Stimulated activated CD8-positive, alpha-beta memory T cell treated with anti-CD3 and anti-CD28 coated beads, Interleukin-4, amount 100 ng/mL, for 24 hours (primary cell): ENCODE measurements at regions not wholly inside any gene's neighbourhood (a gene's known extent, or its start where the extent isn't known, plus 50 kb on each side); places are given as distances from the start of the nearest gene placed in this dataset.

Source experiments
- DNase-seq: peaks from one replicate; pipeline ENCODE4 v3.0.0-alpha.2; 2020; ENCODE audit warnings: low read depth

DNA sequence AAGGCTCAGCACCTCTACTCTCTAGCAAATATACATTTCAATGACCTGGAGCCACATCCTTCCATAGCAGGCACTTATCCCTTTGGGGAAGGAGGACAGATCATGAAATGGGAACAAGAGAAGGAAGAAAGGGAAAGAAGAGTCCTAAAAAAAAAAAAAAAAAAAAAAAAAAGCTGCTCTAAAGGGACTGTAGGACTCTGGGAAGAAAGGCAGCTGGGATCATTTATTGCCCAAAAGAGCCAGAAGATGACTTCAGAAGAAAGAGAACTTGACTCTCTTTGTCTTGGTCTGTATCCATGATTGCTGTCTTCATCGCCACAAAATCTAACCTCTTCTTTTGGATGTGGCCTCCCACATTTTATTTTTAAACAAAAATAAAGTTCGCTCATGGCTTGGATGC is 203.6 kb upstream of the CELF2 start:
- no peak for DNase-seq

DNA sequence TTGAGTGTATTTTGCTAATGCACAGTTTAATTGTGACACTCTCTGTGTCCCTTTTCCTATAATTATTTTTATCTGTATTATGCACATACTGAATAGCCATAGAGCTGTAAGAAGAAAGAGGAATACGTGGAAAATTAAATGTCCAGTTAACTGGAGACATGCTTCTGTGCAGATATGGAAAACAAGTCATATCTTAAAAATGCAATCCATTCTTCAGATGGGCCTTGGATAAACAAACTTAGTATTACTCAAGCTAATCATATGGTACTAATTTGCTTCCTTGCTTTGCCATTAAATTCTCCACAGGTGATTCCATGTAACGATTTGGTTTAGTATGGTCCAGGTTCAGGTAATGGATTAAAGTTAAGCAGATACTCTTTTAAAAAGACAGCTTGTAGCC is 201.2 kb upstream of the CELF2 start:
- no peak for DNase-seq

DNA sequence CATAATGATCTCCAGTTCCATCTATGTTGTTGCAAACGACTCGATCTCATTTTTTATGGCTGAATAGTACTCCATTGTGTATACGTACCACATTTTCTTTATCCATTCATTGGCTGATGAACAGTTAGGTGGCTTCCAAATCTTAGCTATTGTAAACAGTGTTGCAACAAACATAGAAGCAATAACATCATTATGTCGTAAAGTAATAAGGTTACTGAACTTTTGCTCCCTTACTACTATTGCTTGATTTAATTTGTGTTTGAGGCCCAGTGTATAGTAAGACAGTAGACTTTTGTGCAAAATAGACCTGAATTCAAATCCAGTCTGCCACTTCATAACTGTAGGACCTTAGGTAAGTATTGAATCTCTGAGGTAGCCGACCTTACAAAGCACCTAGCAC is 200.1 kb upstream of the CELF2 start:
- no peak for DNase-seq

DNA sequence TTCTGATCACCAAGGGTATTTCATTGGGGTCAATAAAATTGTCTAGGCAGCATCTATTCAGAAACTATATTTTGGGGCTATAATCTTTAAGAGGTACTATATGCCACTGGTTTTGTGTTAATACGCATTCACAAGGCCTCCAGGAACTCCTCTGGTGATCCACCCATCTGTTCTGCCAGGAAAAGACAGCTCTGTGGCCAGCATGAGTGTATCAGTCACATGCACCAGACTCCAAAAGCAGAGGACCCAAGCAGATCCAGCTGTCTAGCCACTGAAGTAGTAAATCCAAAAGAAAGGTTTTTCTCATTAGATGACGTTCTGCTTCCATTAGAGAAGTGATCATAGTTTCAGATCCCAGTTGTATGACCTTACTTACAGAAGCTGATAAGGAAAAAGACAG is 199.6 kb upstream of the CELF2 start:
- DNase-seq: no peak

DNA sequence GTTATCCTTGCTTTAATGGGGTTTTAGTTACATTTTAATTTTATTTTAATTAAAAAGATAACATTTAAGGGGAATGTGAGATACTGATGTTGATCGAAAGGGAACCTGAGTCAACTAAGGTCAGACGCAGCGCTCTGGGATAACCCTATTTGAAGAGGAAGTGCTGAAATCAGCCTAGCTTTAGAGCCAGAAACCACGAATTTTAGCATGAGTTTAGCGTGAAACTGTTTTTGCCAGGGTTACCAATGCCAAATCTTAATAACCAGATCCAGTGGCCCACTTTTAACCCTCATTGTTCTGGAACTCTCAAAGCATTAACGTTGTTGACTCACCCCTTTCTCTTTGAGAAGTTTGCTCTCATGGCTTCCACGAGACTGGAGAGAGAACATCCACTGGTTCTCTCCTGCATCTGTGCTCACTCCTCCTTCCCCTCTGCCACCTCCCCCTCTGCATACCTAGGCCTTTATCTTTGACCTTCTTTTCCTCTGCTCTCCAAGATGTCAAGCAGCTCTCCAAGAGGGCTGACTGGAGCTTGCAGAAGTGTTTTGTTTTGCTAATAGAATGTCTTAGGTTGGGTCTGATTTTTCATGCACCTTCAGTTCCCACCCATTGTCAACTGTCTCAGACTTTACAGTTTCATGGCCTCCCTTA is 198.3 kb upstream of the CELF2 start:
- DNase-seq: no peak

DNA sequence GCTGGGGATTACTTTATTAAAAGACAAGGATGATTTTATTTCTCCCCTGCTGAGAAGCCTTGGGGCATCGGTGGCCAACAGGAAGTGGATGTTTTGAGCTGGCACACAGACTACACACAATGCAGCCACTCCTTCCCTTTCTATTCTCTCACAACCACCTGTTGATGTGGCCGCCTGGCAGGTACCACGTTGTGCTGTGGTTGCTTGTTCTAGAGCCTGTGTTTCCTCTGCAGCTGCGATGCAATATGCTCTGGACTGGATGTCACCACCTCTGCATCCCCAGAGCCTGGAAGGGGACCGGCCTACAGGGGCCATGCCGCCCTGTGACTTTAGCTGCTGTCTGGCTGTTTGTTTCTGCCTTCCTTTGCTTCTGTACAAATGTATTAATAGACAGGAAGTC is 195.7 kb upstream of the CELF2 start:
- no peak for DNase-seq

DNA sequence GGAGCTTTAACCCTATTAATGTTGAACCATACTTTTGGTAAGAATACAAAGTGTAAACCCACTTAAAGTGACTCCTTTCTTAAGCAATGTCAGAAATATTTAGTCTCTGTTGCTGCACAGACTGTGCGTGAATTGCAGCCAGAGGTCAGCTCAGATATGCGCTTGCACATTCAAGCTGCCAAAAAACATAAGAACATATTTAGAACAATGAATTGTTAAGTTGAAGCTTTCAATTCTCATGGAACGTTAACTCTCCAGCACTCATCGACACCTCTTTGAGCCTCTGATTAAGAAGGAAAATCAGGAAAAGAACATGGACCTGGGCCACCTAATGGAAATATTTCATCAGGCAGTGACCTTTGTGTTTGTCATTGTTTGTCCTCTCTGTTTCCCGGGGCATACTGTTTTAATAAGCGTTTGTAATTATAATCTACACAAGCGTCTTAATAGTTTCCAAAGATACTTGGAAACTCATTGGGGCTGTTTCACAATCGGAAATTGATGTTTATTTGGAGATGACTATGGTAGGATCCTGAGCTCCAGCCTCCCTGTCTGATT is 193.0 kb upstream of the CELF2 start:
- DNase-seq: no peak

DNA sequence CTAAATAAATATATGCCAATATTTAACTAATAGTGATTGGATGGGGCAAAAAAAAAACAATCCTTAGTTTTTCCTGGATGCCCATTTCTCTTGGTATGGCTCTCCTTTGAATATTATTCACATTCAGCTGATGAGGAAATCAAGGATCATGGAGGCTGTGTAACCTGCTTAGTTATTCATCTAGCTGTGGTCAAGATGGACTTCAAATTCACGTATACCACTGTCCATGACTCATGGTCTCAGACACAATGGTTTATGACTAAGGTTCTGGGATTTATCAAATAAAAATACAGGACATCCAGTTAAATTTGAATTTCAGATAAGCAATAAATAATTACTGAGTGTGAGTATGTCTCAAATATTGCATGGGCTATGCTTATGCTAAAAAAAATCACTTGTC is 191.5 kb upstream of the CELF2 start:
- no peak for DNase-seq

DNA sequence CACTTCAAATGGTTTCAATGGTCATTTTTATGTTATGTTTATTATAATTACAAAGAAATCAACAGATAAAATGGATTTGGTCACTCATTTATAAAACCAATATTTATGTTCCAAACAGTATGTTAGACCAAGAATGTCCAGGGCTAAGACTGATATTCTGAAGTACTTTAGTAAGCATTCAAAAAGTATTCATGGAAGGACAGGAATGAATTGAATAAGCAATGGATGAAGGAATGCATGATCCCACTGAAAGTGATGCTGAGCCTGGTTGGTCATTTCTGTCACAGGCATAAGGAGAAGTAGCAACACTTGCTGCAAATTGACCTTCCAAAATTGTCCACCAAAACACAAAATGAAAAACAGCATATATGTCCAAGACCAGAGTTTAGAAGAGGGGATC is 189.0 kb upstream of the CELF2 start:
- no peak for DNase-seq

DNA sequence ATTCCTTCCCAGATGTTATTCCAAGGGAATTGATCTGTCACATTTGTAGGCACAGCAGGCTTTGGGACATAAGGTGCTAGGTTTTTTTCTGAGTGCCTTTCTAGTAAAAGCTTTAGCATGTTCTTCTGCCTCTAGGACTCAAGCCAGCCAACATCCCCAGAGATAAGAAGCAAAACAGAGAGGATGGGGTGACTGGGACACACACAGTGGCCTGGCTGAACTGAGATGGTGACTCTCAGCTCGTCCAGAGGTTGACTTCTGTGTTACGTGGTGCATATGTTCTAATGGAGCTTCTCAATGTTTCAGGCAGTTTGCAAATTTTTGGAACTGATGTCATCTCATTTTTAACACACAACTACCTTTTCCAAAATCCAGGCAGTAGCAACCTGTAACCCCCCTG is 188.1 kb upstream of the CELF2 start:
- DNase-seq: no peak

DNA sequence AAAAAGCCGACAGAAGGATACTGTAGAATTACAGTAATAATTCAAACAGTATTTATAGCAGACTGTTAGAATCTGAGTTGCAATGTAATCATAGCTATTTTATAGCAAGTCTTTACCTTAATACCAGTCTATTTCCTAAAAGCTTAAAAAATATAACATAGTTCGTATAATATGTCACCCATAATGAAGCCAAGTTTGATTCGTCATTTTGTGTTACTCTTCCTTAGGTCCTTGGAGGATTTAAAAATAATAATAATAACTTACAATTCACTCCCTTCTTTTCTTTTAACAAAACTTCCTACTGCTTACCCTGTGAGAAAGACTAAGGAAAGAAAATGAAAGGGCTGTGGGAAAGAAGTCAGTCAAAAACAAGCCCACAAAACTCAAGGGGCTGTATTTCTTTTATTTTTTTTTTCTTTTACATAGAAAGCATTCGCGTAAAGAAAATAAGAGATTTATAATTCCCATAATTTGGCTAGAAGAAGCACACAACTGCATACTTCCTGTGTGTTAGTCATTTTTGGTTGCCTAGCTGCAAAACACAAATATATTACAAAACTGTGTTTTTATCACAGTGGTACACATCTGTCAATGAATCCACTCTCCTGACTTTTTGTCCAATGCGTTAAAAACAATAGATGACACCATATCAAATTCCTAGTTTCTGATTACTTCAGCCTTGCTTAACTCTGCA is 187.2 kb upstream of the CELF2 start:
- no peak for DNase-seq

DNA sequence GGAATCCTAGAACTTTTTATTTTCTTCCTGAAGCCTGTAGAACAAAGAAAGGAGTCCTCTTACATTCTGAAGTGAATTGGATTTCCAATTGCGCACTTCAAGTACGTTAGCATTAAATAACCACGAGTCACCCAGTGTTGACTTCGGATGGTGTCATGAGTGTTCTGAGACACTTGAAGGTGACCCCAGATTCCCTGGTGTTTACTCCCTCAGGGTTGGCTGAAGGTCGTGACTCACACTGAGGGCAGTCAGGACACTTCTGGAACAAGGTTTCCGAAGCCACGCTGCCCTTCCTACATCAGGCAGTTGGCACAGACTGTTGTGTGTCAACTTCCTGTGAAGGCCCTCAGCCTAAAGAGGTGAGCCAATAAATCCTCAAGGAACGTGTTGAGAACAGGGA is 186.6 kb upstream of the CELF2 start:
- no peak for DNase-seq

DNA sequence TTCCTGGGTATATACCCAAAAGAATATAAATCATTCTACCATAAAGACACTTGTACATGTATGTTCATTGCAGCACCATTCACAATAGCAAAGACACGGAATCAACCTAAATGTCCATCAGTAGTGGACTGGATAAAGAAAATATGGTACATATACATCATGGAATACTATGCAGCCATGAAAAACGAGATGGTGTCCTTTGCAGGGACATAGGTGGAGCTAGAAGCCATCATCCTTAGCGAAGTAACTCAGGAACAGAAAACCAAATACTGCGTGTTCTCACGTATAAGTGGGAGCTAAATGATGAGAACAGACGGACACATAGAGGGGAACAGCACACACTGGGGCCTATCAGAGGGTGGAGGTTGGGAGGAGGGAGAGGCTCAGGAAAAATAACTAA is 183.7 kb upstream of the CELF2 start:
- no peak for DNase-seq

DNA sequence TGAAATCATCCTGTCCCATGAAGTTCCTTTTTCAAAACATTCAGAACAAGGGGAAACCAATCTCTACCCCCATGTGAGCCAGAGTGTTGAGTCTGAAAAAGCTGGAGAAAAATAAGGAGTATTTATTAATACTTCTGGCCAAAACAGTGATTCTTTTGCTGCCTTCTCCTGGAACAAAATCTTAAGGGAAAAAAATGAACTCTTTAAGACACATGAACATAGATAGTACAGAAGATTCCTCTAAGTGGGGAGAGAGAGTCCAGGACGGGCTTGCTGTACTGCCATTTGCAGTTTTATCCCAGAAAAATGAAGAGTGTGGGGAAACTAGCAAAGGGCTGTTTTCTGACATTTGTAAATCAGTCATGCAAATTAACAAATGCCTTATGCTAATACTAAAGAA is 173.4 kb upstream of the CELF2 start:
- no peak for DNase-seq

DNA sequence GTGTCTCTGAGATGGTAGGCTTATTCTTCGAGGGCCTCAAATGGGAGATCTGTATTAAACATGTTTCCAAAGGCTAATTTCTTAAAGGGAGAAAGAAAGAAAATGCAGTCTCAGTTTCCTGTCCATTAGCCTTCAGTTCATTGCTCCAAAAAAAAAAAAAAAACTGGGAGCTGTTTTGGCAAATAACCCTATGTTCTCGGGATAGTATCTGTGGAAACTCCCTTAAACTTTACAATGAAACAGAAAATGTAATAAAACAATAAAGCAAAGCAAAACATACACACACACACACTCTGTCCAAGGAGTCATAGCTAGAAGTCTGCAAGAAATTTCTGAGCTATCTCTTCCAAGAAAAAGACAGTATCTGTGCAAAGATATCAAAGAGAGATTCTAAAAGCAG is 172.5 kb upstream of the CELF2 start:
- no peak for DNase-seq

DNA sequence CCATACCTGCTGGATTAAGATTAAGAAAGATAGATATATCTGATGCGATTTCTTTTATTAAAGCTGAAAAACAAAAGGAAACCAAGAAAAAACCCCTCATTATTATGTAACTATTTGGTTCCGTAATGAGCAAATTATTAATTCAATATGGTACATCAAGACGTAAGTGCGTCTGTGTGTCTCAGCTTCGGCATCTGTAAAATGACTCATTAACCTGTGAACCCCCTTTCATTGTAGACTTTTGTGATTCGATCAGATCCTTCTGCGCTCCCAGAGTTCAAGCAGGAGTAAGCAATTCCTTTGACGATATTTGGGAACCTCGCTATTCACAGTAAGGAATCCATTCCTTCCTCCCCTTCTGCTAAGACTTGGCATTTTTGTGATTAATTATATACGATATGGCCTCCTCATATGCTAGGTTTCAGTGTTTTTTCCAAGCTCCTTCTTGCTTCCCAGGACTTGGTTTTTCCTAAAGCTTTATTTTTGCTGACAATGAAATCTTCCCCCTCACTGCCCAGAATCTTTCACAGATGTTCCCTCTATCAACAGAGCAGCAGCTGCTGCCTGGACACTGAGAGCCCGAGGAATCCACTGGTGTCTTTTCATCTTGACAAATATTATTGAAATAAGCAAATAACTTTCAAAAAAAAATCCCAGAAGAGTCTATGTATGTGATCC is 171.7 kb upstream of the CELF2 start:
- no peak for DNase-seq

DNA sequence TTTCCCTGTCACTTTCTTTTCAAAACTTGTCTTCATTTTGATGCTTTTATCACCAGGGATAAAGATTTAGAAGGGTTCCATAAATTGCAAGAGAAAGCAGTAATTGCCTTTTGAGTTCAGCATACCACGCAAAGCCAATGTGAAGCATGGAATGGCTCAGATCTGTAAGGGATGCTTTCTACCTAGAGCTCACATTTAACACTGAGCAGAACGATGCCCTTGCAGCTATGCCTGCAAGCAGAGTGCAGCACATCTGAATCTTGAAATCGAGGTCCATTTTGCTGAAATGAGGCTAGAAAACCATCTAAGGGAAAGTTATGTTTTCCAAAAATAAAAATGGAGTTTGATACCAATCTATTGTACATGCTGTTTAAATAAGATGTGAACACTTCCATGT is 171.2 kb upstream of the CELF2 start:
- DNase-seq: no peak

DNA sequence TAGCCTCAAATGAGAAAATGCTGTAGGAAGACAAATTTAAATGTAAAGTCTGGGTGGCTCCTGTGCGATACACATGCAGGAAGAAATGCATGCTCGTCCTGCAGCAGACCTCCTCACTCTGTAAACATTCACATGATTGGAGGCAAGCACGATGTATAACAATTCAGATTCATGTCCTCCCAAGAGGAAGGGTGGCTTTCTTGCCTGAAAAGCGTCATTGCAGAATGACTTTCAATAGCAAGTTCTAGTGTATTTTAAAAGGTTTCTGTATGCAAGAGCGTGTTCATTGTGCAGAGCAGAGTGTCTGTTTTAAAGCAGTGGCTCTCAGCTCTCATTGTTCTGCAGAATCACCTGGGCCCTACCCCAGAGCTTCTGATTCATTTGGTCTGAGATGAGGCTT is 170.3 kb upstream of the CELF2 start:
- DNase-seq: no peak

DNA sequence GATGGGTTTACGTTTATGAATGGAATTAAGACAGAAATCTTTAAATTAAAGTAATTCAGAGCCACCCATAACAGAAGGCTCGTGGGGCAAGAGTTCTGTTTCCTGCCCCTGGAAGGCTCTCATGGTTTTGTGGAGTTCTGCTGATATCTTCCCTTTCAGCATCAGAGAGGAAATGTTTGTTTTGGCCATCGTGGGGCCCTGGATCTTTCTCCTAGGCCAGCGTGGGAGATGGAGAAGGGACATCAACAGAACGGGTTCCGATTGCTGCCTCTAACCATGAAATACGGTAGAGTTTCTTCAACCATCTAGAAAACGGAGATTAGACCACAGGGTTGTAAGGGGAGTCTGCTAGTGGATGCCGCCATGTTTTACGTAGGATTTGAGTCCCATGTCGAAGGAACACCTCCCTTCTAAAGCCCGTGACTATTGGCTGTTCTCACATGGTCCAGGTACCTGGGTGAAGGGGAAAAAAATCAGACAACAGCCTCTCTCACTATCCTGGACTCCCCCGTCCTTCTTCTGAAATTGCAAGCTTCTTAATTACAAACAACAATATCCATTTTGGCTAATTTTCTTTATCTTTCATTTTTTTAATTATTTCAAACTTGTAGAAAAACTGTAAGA is 169.1 kb upstream of the CELF2 start:
- no peak for DNase-seq

DNA sequence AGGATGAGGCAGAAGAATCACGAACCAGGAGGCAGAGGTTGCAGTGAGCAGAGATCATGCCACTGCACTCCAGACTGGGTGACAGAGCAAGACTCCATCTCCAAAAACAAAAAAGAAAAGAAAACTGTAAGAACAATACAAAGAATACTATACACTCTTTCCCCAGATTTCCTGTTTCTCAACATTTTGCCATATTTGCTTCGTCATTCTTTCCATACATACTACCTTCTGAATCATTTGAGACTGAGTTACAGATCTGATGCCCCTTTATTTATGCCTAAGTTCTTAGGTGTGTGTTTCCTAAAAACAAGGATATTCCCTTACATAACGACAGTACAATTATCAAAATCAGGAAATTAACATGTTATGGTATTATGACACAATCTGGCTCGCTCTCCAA is 168.4 kb upstream of the CELF2 start:
- no peak for DNase-seq

DNA sequence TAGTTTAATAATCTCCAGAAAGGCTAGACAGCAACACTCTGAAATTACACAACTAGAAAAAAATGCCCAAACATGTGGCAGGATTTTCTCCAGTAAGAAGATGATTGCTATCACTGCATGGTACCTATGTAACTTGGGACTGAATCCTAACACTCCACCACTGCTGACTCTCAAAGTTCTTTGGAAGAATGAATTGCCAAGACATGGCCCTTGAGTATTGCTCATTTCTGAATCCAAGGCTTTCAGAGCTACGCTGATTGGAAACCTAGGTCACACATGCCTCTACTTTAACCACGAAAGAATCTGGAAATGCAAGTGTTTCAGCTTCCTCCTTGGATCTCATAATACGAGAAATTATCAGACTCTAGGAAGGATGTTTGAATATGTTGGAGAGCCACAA is 167.5 kb upstream of the CELF2 start:
- DNase-seq: no peak

DNA sequence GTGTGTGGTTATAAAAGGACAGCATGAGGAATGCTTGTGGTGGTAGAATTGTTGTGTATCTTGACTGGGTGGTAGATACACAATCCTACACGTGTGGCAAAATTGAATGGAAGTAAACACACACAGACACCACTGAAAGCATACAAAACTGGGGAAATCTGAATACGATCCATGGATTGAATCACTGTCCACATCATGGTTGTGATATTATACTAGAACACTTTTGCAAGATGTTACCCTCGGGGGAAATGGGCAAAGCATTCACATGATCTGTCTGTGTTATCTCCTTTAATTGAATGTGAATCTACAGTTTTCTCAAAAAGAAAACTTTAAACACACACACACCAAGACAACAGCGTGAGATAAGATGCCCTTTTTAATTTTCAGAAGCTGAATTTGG is 165.2 kb upstream of the CELF2 start:
- DNase-seq: no peak

DNA sequence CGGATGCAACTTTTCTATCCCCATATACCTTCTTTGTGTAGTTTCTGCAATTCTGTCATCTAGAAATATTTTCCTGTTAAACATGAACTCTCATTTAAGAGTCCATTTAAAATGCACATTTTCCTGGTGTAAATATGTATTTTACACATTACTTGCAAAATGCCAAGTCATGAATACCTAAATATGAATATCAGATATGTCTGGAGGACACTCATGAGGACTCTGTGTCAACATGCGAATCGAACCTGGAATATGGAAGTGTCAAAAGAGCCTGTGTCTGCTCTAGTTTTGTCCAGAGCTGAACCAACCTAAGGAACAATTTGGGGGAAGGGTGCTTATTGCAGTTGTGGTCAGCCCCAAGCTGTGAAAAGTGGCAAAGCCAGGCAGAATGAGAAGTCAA is 163.7 kb upstream of the CELF2 start:
- no peak for DNase-seq
